ENCODE measurements at regions not wholly inside any gene's neighbourhood (a gene's known extent, or its start where the extent isn't known, plus 50 kb on each side); places are given as distances from the start of the nearest gene placed in this dataset.

DNA sequence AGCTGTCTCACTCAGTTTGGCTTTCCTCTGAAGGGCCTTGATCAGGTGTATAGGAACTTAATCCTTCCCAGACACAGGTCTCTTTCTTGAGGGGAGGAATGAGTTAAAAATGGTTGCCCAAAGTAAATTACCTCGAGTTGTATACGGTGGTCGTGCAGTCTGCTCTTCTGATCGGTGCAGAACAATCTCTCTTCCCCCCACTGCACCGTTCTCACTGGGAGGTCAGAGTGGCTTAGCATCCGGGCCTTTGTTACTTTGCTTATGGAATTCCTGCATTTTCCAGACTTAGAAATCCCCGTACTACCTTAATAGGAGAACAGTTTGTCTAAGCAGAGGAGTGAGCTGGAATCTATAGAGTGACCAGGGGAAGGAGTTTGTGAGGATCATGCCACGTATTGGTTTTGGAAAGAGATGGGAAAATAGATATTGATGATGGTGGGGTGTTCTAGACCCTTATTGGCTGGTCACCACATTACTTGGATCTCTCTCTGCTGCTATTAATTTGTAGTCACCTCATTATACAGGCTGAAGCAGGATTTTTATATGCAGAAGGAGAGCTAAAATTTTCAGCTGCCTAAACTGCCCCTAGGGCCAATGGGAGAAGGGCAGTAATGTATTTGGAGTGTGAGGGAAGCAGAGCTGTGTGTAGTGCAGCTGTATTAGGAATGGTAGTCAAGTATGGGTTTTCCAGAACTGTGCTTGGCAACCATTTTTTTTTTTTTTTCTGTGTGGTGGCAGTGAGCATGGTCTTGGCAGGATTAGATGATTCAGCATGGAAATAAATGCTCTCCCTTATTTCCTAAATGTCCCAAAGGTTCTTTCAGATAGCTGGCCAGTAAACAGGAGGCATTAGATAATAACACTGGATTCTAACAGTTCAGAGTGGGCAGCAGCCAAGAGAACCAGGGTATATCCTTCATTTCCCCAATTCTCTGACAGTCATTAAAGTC, 81.5 kb downstream of the NDUFS5 start:
- no peak for DNase-seq (ENCODE audit: low read depth in 1 of 2, low spot score in 1 of 2)

DNA sequence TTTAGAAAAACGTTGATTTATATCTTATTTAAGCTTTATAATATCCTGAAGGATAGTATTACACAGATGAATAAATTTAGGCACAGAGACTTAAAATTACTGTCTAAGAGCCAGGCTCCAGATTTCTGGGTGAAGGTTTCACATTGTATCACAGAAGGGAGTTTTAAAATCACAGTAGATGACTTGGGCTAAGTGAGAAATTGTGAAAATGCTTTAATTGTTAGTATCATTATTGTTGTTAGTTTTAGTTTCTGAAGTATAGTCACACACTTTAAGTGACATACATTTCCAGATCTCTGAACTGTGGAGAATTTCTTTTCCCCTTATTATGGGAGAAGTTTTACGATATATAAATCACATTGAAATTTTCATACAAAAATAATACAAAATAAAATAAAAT, 83.5 kb downstream of the NDUFS5 start:
- no peak for DNase-seq (ENCODE audit: low read depth in 1 of 2, low spot score in 1 of 2)

DNA sequence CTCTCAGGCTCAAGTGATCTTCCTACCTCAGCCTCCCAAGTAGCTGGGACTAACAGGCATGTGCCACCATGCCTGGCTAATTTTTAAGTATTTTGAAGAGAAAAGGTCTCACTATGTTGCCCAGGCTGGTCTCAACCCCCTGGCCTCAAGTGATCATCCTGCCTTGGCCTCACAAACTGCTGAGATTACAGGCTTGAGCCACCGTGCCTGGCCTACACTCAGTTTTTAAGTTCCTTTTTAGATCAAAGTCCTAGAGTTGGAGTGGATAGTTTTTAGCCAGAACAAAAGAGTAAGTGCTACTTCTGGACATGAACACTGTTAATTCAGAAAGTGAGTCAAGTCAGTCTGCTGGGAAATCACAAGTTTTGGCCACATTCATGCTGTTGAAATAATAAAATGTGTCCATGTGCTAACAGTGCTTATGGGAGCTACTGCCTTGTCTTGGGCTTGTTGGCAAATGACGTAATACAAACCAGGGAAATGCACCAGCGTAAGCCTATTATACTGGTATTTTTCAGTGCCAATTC, 84.2 kb downstream of the NDUFS5 start:
- no peak for DNase-seq (ENCODE audit: low read depth in 1 of 2, low spot score in 1 of 2)

DNA sequence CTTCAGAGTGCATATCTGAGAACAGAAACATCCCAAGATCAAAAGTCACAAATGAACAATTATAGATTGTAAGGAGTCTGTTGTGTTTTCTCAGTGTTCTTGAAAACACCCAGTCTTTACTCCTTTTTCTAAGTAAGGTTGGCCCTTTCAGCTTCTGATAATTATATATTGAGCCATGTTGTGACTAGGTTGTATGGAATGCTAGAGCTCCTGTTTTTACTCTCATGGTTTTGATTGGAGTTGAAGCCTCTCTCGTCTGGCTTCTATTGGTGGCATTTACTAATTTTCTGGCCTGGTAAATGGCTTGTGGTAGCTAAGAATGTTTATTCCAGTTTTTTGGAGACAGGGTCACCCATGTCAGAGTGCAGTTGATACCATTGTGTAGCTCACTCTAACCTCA, 84.7 kb downstream of the NDUFS5 start:
- no peak for DNase-seq (ENCODE audit: low read depth in 1 of 2, low spot score in 1 of 2)

DNA sequence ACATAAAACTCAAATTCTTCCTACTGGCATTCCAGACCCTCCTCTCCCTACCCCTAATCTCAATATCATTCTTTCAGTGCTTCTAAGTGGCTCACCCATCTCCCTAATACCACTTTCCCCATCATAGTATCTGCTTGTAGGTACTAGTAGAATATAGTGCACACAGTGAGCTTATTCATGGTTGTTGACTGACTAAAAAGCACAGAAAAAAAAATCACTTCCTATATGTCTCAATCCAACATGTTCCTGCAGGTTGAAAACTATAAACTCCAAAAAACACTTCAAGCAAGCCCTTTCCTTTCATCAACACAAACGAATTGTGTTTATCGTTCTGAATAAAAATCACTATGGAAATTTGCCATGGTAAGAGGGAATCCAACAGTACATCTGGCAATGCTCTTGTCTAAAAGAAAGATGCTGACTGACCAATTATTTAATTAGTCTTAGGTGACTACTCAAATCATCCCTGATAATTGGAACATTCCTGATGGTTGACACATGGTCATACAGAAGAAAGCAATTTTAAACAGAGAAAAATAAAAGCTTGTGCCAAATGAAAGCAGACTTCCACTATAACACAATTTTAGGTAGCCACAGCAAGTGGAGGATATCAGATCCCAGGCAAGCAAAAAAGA, 87.1 kb downstream of the NDUFS5 start:
- DNase-seq (ENCODE audit: low read depth in 1 of 2, low spot score in 1 of 2): no peak

DNA sequence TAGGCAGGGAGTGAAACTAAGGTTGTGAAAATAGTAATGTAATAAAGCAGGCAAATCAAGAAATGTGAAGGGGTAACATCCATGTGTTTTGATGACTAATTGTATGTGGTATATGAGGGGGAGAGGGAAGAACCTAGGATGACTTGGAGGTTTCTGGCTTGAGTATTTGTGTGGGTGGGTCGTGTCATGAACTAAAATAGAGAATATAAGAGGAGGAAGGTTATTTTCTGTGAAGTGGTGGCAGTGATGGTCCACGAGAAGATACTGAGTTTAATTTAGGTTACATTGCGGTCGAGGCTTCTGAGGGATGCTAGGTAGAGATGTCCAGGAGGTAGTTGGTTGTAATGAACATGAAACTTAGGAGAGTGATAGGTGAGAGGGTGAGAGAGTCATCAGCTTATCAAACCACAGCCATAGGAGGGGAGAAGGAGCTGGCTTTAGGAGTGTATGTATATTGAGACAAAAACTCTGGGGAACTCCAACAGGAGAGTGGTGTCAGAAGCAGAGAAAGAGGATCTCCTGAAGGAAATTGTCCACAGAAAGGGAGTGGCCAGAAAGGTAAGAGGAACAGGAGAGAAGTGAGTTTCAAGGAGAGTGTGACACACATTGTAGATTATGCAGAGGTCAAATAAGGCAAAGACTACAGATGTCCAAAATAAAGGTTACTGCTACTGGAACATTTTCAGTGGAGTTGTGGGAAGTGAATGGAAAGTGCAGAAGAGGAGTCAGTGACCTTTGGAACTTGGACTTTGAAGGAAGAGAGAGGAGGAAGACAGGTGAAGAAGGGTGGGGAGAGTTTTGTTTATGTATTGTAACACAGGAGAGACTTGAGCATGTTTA, 89.0 kb upstream of the MACF1 start:
- no peak for DNase-seq (ENCODE audit: low read depth in 1 of 2, low spot score in 1 of 2)

DNA sequence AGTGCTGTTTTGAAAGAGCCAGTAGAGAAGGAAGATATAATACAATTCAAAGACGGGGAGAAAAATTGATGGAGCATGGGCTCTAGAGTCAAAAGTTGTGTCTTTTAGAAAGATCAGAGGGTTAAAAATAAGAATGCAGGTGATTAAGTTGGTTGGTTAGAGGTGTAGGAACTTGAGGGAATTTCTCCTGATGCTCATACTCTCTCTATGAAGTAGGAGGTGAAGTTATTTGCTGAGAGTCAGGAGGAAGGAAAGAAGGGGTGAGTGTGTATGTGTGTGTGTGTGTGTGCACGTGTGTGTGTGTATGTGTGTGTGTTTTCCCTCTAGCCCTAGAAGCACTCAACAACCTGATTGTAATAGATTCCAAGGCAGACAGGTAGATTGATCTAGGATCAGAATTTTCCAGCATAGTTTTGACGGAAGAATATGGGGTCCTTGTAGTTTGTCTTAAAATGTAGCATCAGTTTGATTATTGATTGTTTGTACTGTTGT, 88.3 kb upstream of the MACF1 start:
- no peak for DNase-seq (ENCODE audit: low read depth in 1 of 2, low spot score in 1 of 2)

DNA sequence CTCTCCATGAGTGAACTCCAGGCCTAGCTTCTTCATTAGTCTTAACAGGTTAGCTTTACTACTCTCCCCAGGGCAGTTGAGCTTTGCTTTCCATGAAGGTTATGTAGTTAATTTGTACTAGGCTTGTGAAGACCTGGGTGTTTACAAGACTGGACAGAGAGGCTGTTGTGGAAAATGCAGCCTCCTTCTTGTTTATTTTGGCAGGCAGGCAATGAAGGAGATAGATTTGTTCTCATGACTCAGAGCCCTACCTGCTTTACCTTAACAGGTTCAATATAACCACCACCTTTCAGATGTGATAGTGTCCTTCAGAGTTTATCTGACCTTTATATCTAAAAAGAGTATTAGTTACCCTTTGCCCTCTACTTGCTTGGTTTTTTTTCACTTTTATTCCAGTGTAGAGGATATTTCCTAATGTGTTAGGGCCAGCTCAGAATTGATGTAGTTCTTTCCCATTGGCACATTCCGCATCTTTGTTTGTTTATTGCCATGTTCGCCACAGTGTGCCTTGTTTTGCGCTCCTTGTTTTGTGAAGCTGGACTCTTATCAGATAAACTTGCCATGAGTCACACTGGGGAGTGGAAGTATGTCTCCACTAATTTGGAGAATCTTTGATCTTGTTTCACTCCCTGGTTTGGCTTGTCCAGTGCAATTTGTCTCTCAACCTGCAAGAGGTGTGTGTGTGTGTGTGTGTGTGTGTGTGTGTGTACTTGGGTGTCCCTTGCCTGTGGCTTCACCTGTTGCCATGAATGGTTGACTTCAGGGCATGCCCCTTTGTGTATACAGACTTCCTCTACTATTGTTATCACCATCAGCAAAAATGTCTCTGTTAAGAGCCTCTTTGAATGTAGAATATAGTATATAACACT, 87.4 kb upstream of the MACF1 start:
- DNase-seq (ENCODE audit: low read depth in 1 of 2, low spot score in 1 of 2): no peak

DNA sequence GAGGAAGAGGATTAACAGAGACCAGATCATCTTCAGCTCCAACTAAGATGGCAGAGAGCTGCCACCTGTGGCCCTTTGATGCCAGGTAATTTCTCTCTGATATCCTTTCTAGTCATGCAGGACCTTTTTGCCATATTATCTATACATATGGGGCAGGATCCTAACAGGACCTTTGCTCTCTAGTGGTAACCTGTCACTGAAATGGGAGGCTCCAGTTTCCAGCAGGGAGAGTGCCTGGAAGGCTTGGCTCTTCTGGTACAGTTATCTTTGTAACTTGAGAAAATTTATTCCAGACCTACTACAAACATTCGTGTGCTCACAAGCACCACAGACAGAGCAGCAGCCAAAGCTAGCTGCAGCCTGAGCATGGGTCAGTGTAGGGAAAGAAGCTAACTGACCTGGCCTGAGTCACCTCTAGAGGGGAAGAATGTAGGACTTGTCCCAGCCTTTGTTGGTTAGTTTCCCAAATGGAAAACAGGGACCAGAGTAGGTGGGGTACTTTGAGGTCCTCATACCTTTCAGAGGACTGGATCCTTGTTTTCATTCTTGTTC, 86.5 kb upstream of the MACF1 start:
- DNase-seq (ENCODE audit: low read depth in 1 of 2, low spot score in 1 of 2): no peak

DNA sequence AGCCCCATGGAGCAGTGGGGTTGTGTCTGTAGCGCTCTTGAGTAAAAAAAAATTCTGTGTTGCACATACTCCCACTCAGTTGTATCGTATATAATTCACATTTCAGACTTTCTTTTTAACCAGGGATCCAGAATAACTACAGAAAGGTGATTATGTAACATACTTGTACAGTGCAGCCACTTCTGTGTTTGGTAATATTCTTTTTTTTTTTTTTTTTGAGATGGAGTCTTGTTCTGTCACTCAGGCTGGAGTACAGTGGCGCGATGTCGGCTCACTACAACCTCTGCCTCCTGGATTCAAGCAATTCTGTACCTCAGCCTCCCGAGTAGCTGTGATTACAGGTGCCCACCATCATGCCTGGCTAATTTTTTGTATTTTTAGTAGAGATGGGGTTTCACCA, 82.4 kb upstream of the MACF1 start:
- DNase-seq (ENCODE audit: low read depth in 1 of 2, low spot score in 1 of 2): no peak

DNA sequence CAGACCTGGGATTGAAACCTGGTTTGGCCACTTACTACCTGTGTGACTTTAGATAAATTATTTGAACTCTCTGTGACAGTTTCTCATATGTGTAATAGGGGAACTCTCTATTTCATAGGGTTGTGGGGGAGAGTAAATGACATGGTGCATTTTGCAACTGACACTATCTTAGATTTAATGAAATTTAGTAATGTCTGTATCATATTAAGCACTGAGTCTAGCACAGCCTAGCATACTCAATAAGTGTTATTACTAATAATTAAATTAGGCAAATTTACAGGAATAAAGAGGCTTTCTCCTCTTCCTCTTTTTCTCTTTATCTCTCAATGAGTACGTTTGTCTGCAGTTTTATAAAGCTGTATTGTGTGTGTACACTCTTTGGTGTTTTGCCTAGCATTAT, 80.2 kb upstream of the MACF1 start:
- DNase-seq (ENCODE audit: low read depth in 1 of 2, low spot score in 1 of 2): no peak

DNA sequence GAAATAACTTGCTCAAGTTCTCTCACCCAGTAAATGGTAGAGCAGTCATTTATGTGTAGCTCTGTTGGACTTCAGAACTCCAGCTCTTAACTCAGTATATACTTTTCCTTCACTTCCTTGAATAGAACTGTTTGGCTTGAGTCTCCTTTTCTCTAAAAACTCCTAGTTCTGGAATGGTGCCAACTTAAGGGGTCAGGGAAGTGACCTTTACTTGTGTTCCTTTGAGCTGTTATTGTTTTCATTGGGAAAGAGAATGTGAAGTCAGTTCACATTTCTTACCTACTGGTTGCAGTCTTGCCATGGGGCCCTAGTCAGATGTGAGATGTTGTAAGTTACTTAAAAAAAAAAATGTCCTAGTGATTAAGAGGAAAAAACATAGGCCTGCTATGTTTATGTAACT, 77.0 kb upstream of the MACF1 start:
- DNase-seq (ENCODE audit: low read depth in 1 of 2, low spot score in 1 of 2): no peak

DNA sequence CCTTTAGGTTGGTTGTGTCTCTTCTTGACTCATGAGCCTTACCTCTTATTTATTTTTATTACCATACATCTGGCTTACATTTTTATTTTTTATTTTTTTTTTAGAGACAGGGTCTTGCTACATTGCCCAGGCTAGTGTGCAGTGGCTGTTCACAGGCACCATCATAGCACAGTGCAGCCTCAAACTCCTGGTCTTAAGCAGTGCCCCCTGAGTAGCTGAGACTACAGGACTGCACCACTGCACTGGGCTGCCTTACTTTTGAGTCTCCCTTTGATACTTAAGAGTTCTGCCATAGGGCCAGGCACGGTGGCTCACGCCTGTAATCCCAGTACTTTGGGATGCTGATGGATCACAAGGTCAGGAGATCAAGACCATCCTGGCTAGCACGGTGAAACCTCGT, 76.4 kb upstream of the MACF1 start:
- DNase-seq (ENCODE audit: low read depth in 1 of 2, low spot score in 1 of 2): no peak

DNA sequence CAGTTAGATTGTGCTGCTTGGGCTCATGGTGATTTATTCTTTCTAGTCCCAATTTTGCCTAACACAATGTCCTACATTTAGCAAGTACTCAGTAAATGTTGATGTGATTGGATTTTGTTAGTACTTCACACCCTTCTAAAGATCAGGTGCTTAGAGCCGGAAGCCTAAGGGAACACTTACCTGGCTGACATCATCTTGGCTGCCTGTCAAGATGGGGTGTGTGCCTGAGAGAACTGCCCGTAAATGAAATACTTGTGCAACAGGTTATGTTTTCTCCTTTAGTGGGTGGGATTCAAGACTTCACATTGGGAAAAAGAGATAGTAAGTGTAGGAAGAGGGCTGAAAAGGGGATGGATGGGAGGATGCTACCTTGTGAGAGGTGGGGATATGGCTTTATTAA, 75.5 kb upstream of the MACF1 start:
- no peak for DNase-seq (ENCODE audit: low read depth in 1 of 2, low spot score in 1 of 2)

DNA sequence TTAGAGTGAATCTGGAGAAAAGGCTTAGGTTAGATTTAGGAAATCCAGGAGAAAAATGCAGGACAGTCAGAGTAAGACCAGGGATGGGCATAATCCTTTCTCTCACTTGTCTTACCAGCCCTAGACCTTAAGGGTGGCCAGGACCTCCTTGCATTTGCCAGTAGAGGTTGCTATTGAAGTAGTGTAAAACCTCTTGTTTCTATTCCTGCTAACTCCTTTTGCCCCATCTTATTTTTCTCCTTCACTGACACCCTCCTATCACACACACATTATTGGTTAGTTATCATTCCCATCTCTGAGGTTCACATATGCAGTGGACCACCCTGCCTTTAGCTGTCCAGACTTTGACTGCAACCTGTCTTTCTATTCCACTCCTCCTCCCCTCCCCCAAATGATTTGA, 75.0 kb upstream of the MACF1 start:
- DNase-seq (ENCODE audit: low read depth in 1 of 2, low spot score in 1 of 2): no peak

DNA sequence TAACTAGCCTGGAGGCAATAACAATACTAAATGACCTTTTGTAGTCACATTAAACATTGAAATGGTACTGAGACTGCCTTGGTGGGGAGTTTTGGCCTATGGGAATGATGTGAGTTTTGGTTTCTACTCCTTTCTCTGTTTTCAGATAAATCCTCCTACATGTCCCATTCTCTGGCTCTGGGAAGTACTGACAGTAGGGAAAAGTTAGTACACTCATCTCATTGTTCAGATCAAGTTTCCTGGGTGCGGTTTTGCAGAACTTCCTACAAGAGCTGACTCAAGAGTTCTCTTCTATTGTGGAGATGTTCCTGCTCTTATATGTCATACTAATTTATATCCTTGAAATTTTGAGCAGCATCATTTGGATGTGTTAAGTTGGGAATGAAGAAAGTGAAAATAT, 74.2 kb upstream of the MACF1 start:
- DNase-seq (ENCODE audit: low read depth in 1 of 2, low spot score in 1 of 2): no peak

DNA sequence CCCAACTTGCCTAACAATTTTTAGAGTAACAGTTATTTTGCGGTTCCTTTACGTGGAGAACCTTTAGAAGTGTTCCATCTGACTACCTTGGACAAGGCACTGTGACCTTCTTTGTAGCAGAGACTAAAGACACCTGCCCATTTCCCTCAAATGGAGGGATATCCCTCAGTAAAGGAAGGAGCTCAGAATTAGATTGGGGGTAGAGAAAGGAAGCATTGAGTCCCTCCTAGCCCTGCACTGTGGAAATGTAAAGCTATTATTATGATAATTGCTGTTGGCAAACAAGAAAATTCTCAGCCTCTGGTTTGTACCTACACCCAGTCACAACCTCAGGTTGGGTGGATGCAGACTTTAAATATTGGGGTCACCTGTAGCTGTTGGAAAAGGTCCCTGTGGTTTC, 72.6 kb upstream of the MACF1 start:
- no peak for DNase-seq (ENCODE audit: low read depth in 1 of 2, low spot score in 1 of 2)

DNA sequence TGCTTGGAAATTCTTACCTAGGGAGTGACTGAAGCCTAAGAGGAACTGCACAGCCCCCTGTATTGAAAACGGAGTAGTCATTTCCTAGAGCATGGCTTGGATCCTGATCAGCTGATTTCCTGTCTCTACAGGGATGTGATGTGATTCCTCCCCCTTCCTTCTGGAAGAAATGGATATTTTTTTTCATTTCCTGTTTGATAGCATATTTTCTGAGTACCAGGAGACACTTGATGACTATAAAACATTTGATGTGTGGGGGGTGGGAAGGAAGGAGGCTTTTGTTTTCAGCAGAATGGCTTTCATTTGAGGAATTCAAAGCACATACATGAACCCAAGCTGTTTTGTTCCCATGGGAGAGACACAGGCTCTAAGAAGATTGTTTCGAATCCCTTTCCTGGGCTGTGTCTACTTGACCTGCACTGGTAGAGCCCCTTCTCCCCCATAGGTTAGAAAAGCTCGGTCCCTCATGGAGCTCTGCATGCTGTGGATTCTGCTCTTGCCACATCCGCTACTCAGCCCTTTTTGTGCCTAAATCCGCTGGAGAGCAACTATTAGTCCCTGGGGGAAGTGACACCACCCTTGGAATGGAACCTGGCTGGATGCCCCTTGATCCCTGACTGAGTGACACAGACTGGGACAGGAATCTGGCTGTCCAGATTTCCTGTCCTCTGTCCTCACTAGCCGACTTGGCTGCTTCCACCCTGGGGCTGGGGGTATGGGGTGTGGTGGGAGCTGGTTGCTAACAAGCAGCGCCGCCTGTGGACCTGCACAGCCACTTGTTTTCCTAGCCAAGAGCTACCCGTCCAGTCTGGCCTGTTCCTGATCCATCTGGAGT, 71.8 kb upstream of the MACF1 start:
- DNase-seq (ENCODE audit: low read depth in 1 of 2, low spot score in 1 of 2): no peak

DNA sequence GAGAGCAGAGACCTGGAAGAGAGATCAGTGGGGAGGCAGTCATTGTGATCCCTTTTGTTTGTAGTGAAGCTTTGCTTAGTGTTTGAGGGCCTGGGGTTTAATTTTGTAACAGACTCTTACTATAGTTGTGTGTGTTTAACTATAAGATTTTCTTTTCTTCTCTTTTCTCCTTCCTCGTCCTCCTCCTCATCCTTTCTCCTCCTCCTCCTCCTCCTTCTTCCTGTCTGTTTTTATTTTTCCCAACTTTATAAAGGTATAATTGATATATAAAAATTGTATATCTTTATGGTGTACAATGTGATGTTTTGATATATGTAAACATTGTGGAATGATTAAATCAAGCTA, 71.2 kb upstream of the MACF1 start:
- DNase-seq (ENCODE audit: low read depth in 1 of 2, low spot score in 1 of 2): no peak
